HUES48 (cell line): ENCODE measurements at regions not wholly inside any gene's neighbourhood (a gene's known extent, or its start where the extent isn't known, plus 50 kb on each side); places are given as distances from the start of the nearest gene placed in this dataset.

Experiments used
- H3K27ac ChIP-seq: one replicate; pipeline ENCODE4 v1.7.0; 2013; ENCODE audit warnings: low read depth, low read length, inconsistent platforms
- H3K27me3 ChIP-seq: 2 replicates; pipeline ENCODE4 v1.6.1; 2013; ENCODE audit warnings: mild to moderate bottlenecking, low read length; ENCODE audit not compliant: control insufficient read depth, insufficient read depth
- H3K36me3 ChIP-seq: 2 replicates; pipeline ENCODE4 v1.6.1; 2013; ENCODE audit warnings: low read length; ENCODE audit not compliant: control insufficient read depth, insufficient read depth
- H3K4me1 ChIP-seq: 2 replicates; pipeline ENCODE4 v1.6.1; 2013; ENCODE audit warnings: mild to moderate bottlenecking, low read length; ENCODE audit not compliant: control insufficient read depth, insufficient read depth
- H3K4me3 ChIP-seq: 2 replicates; pipeline ENCODE4 v1.5.1; 2013; ENCODE audit warnings: mild to moderate bottlenecking, low read depth, low read length
- H3K9ac ChIP-seq: 2 replicates; pipeline ENCODE4 v1.6.1; 2013; ENCODE audit warnings: mild to moderate bottlenecking, low read depth, low read length, moderate library complexity
- H3K9me3 ChIP-seq: 2 replicates; pipeline ENCODE4 v1.6.1; 2013; ENCODE audit warnings: low read length; ENCODE audit not compliant: control insufficient read depth, insufficient read depth

- Histone ChIP-seq H3K4me3 (no peak overlapping the region), H3K27ac (no peak overlapping the region), H3K9ac (no peak overlapping the region), H3K36me3 (no peaks in the 10 kb centered on the region), H3K4me1 (no peaks in the 10 kb centered on the region), H3K27me3 (no peaks in the 10 kb centered on the region), H3K9me3 (no peaks in the 10 kb centered on the region)
Measured at GRCh38 chr2:60028849-60029565, 524.4 kb downstream of the BCL11A start.

- Histone ChIP-seq H3K9me3 (no peaks in the 10 kb centered on the region), H3K4me1 (no peaks in the 10 kb centered on the region), H3K4me3 (no peak overlapping the region), H3K36me3 (no peaks in the 10 kb centered on the region), H3K9ac (no peak overlapping the region), H3K27me3 (no peaks in the 10 kb centered on the region), H3K27ac (no peak overlapping the region)
Measured at GRCh38 chr2:60025496-60025895, 528.0 kb downstream of the BCL11A start.

- no peak overlapping the region for H3K27ac ChIP-seq
- H3K36me3 ChIP-seq, result no peaks in the 10 kb centered on the region
- H3K9ac ChIP-seq, result no peak overlapping the region
- H3K27me3 ChIP-seq, result no peaks in the 10 kb centered on the region
- no peaks in the 10 kb centered on the region for H3K4me1 ChIP-seq
- H3K4me3 ChIP-seq, result no peak overlapping the region
- no peaks in the 10 kb centered on the region for H3K9me3 ChIP-seq
Measured at GRCh38 chr2:60023256-60023985, 530.0 kb downstream of the BCL11A start.

GRCh38 chr2:60007671-60008070, 545.8 kb downstream of the BCL11A start:
- no peak overlapping the region for H3K27ac ChIP-seq
- H3K9me3 ChIP-seq, result no peaks in the 10 kb centered on the region
- H3K27me3 ChIP-seq, result no peaks in the 10 kb centered on the region
- no peak overlapping the region for H3K4me3 ChIP-seq
- no peaks in the 10 kb centered on the region for H3K36me3 ChIP-seq
- H3K9ac ChIP-seq, result no peak overlapping the region
- H3K4me1 ChIP-seq, result 0 out of 2 replicates have a peak, but pooled peaks cover 2% of the 10 kb centered on the region

- Histone ChIP-seq H3K27me3 (no peaks in the 10 kb centered on the region), H3K9me3 (no peaks in the 10 kb centered on the region), H3K36me3 (no peaks in the 10 kb centered on the region), H3K9ac (no peak overlapping the region), H3K4me3 (no peak overlapping the region), H3K4me1 (peaks cover 11% of the 10 kb centered on the region), H3K27ac (no peak overlapping the region)
Measured at GRCh38 chr2:60003076-60003475, 550.4 kb downstream of the BCL11A start.

- H3K27me3 ChIP-seq, result no peaks in the 10 kb centered on the region
- no peak overlapping the region for H3K9ac ChIP-seq
- H3K4me3 ChIP-seq, result no peak overlapping the region
- H3K4me1 ChIP-seq, result peaks cover 11% of the 10 kb centered on the region
- no peaks in the 10 kb centered on the region for H3K36me3 ChIP-seq
- H3K27ac ChIP-seq, result peak overlapping the region; percentile 24
- no peaks in the 10 kb centered on the region for H3K9me3 ChIP-seq
Measured at GRCh38 chr2:60002183-60002867, 551.1 kb downstream of the BCL11A start.

GRCh38 chr2:60000686-60001085, 552.8 kb downstream of the BCL11A start:
- Histone ChIP-seq H3K4me1 (peaks cover 11% of the 10 kb centered on the region), H3K27me3 (no peaks in the 10 kb centered on the region), H3K4me3 (no peak overlapping the region), H3K36me3 (no peaks in the 10 kb centered on the region), H3K9me3 (no peaks in the 10 kb centered on the region), H3K27ac (no peak overlapping the region), H3K9ac (no peak overlapping the region)

- H3K4me1 ChIP-seq, result peaks cover 11% of the 10 kb centered on the region
- no peaks in the 10 kb centered on the region for H3K27me3 ChIP-seq
- H3K4me3 ChIP-seq, result no peak overlapping the region
- no peaks in the 10 kb centered on the region for H3K9me3 ChIP-seq
- H3K27ac ChIP-seq, result no peak overlapping the region
- H3K9ac ChIP-seq, result no peak overlapping the region
- H3K36me3 ChIP-seq, result no peaks in the 10 kb centered on the region
Measured at GRCh38 chr2:59998324-59998723, 555.1 kb downstream of the BCL11A start.

- Histone ChIP-seq H3K4me3 (no peak overlapping the region), H3K9ac (no peak overlapping the region), H3K36me3 (no peaks in the 10 kb centered on the region), H3K27ac (no peak overlapping the region), H3K27me3 (no peaks in the 10 kb centered on the region), H3K4me1 (peaks cover 5% of the 10 kb centered on the region), H3K9me3 (no peaks in the 10 kb centered on the region)
Measured at GRCh38 chr2:59997371-59997770, 556.1 kb downstream of the BCL11A start.

- Histone ChIP-seq H3K27ac (no peak overlapping the region), H3K4me1 (peaks cover under 1% of the 10 kb centered on the region), H3K9me3 (no peaks in the 10 kb centered on the region), H3K27me3 (no peaks in the 10 kb centered on the region), H3K4me3 (no peak overlapping the region), H3K36me3 (no peaks in the 10 kb centered on the region), H3K9ac (no peak overlapping the region)
Measured at GRCh38 chr2:59996855-59997254, 556.6 kb downstream of the BCL11A start.

GRCh38 chr2:59993726-59994125, 559.7 kb downstream of the BCL11A start:
- H3K9me3 ChIP-seq, result no peaks in the 10 kb centered on the region
- H3K36me3 ChIP-seq, result no peaks in the 10 kb centered on the region
- no peak overlapping the region for H3K4me3 ChIP-seq
- H3K27me3 ChIP-seq, result no peaks in the 10 kb centered on the region
- H3K9ac ChIP-seq, result no peak overlapping the region
- H3K4me1 ChIP-seq, result 0 out of 2 replicates have a peak, but pooled peaks cover 6% of the 10 kb centered on the region
- no peak overlapping the region for H3K27ac ChIP-seq
